Liver (tissue), 8 donors: ENCODE measurements at regions not wholly inside any gene's neighbourhood (a gene's known extent, or its start where the extent isn't known, plus 50 kb on each side); places are given as distances from the start of the nearest gene placed in this dataset.

Experiments used
- DNase-seq: peaks from one replicate; pipeline ENCODE4 v3.0.0-alpha.2; 2017; ENCODE audit warnings: low spot score
- H3K27ac ChIP-seq, 2 donors: one replicate each; pipeline ENCODE4 v1.7.0; 2013; ENCODE audit warnings: inconsistent platforms in 2 of 2, low read length in 2 of 2, control low read depth in 1 of 2, low read depth in 1 of 2, mild to moderate bottlenecking in 1 of 2
- H3K27me3 ChIP-seq, 4 donors: one replicate each; pipeline versions ENCODE4 v1.6.1 to v1.7.0; 2013; ENCODE audit warnings: low read length in 3 of 4, inconsistent platforms in 1 of 4, mild to moderate bottlenecking in 1 of 4, moderate library complexity in 1 of 4; ENCODE audit not compliant: control insufficient read depth in 4 of 4, insufficient read depth in 4 of 4
- H3K36me3 ChIP-seq, 4 donors: one replicate each; pipeline versions ENCODE4 v1.6.1 to v1.7.0; 2013; ENCODE audit warnings: low read length in 3 of 4, mild to moderate bottlenecking in 3 of 4, low read depth in 1 of 4, moderate library complexity in 1 of 4; ENCODE audit not compliant: control insufficient read depth in 4 of 4, insufficient read depth in 3 of 4
- H3K4me1 ChIP-seq, 4 donors: one replicate each; pipeline versions ENCODE4 v1.6.1 to v1.7.0; 2013; ENCODE audit warnings: low read length in 3 of 4, mild to moderate bottlenecking in 3 of 4, moderate library complexity in 1 of 4; ENCODE audit not compliant: control insufficient read depth in 4 of 4, insufficient read depth in 4 of 4
- H3K4me3 ChIP-seq, 3 donors: one replicate each; pipeline versions ENCODE4 v1.6.1 to v1.7.0; 2013; ENCODE audit warnings: low read length in 3 of 3, control low read depth in 1 of 3, low read depth in 1 of 3, mild to moderate bottlenecking in 1 of 3
- H3K9ac ChIP-seq, 2 donors: one replicate each; pipeline ENCODE4 v1.7.0; 2013; ENCODE audit warnings: low read length in 2 of 2, mild to moderate bottlenecking in 2 of 2, moderate library complexity in 2 of 2, control low read depth in 1 of 2, low read depth in 1 of 2
- H3K9me3 ChIP-seq, 4 donors: one replicate each; pipeline versions ENCODE4 v1.6.1 to v1.7.0; 2013; ENCODE audit warnings: low read length in 3 of 4; ENCODE audit not compliant: control insufficient read depth in 4 of 4
- CTCF ChIP-seq: fragments of 150-350 bp; IDR thresholded peaks from 2 replicates; pipeline ENCODE4 v1.5.1; 2017; ENCODE audit warnings: improper control_type of control experiment, low read depth, low read length; ENCODE audit not compliant: missing input control
- EGR1 ChIP-seq, 2 donors: IDR thresholded peaks; 2 replicates each; pipeline ENCODE4 v1.6.1; 2016 to 2018; ENCODE audit warnings: antibody characterized with exemption in 2 of 2, low read depth in 2 of 2
- FOXA1 ChIP-seq: IDR thresholded peaks from 2 replicates; pipeline ENCODE4 v1.6.1; 2016; ENCODE audit warnings: antibody characterized with exemption
- FOXA2 ChIP-seq: IDR thresholded peaks from 2 replicates; pipeline ENCODE4 v1.6.1; 2016; ENCODE audit warnings: antibody characterized with exemption
- GABPA ChIP-seq, 2 donors: IDR thresholded peaks in 1 of 2; conservative IDR thresholded peaks in 1 of 2; 2 replicates each; pipeline ENCODE4 v1.6.1; 2016; ENCODE audit warnings: antibody characterized with exemption in 2 of 2, mild to moderate bottlenecking in 1 of 2, moderate library complexity in 1 of 2
- HNF4A ChIP-seq, 2 donors: conservative IDR thresholded peaks; 2 replicates each; pipeline ENCODE4 v1.6.1; 2016; ENCODE audit warnings: antibody characterized with exemption in 2 of 2, mild to moderate bottlenecking in 2 of 2
- HNF4G ChIP-seq: IDR thresholded peaks from 2 replicates; pipeline ENCODE4 v1.6.1; 2016; ENCODE audit warnings: antibody characterized with exemption
- JUND ChIP-seq, 2 donors: IDR thresholded peaks; 2 replicates each; pipeline ENCODE4 v1.6.1; 2016; ENCODE audit warnings: antibody characterized with exemption in 2 of 2
- NR2F2 ChIP-seq: IDR thresholded peaks from 2 replicates; pipeline ENCODE4 v1.6.1; 2016; ENCODE audit warnings: antibody characterized with exemption
- RAD21 ChIP-seq, 2 donors: IDR thresholded peaks; 2 replicates each; pipeline ENCODE4 v1.6.1; 2016; ENCODE audit warnings: antibody characterized with exemption in 2 of 2, mild to moderate bottlenecking in 2 of 2
- REST ChIP-seq: IDR thresholded peaks from 2 replicates; pipeline ENCODE4 v1.6.1; 2016; ENCODE audit warnings: antibody characterized with exemption, mild to moderate bottlenecking
- RXRA ChIP-seq, 2 donors: IDR thresholded peaks; 2 replicates each; pipeline ENCODE4 v1.6.1; 2017 to 2018; ENCODE audit warnings: antibody characterized with exemption in 2 of 2, mild to moderate bottlenecking in 1 of 2
- SP1 ChIP-seq: IDR thresholded peaks from 2 replicates; pipeline ENCODE4 v1.6.1; 2018; ENCODE audit warnings: antibody characterized with exemption, mild to moderate bottlenecking
- TAF1 ChIP-seq: conservative IDR thresholded peaks from 2 replicates; pipeline ENCODE4 v1.6.1; 2016; ENCODE audit warnings: antibody characterized with exemption, mild to moderate bottlenecking
- YY1 ChIP-seq: IDR thresholded peaks from 2 replicates; pipeline ENCODE4 v1.6.1; 2016; ENCODE audit warnings: antibody characterized with exemption, mild to moderate bottlenecking
- WGBS: extraction: QIAGEN DNeasy Blood & Tissue Kit; methylation state at CpG from one replicate; pipeline ENCODE4 v1.1.7; 2013; 5-methylcytosine and 5-hydroxymethylcytosine counted together
- TF ChIP-seq, protein P1 (sequence below): IDR thresholded peaks from 2 replicates; pipeline ENCODE4 v1.6.1; 2016; ENCODE audit warnings: antibody characterized with exemption
- TF ChIP-seq, protein P2 (sequence below): IDR thresholded peaks from 2 replicates; pipeline ENCODE4 v1.6.1; 2016; ENCODE audit warnings: antibody characterized with exemption
- TF ChIP-seq, protein P3 (sequence below): IDR thresholded peaks from 2 replicates; pipeline ENCODE4 v1.6.1; 2016; ENCODE audit warnings: antibody characterized with exemption
- donor health status: healthy.
- donor health status: healthy.
- donor health status: healthy.
- donor health status: healthy.
- donor health status: healthy.

DNA sequence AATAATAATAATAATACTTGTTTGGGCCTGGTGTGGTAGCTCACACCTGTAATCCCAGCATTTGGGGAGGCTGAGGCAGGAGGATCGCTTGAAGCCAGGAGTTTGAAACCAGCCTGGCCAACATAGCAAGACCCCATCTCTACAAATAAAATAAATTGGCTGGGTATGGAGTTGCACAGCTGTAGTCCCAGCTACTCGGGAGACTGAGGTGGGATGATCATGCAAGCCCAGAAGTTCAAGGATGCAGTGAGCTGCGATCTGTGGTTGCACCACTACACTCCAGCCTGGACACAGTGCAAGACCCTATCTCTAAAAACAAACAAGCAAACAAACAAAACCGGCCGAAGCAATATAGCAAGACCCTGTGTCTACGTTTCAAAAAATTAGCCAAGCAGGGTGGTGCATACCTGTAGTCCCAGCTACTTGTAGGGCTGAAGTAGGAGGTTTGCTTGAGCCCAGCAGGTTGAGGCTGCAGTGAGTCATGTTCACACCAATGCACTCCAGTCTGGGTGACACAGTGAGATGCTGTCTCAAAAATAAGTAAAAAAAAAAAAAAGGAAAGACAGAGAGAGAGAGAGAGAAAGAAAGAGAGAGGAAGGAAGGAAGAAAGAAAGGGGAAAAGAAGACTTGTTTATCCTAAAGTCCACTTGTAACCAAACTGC is 85.6 kb upstream of the KDM7A start:
- WGBS, result 76% methylated on average over 6 of the region's 6 CpGs

More for the DNA sequence above, 85.6 kb upstream of the KDM7A start:
- H3K4me3 ChIP-seq, result no peak overlapping the region
- no peak for TF ChIP-seq SP1
- no peak for TF ChIP-seq RAD21 (IDR thresholded peaks at IDR 0.05)
- TF ChIP-seq CTCF, result no peak
- TF ChIP-seq FOXA1, result no peak
- TF ChIP-seq RXRA (IDR thresholded peaks at IDR 0.05), result no peak
- no peak for TF ChIP-seq JUND (IDR thresholded peaks at IDR 0.05)
- TF ChIP-seq, protein P1, sequence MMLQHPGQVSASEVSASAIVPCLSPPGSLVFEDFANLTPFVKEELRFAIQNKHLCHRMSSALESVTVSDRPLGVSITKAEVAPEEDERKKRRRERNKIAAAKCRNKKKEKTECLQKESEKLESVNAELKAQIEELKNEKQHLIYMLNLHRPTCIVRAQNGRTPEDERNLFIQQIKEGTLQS, result no peak
- TF ChIP-seq GABPA (IDR thresholded peaks at IDR 0.05 in 1 of 2, conservative IDR thresholded peaks at IDR 0.05 in 1 of 2), result no peak
- TF ChIP-seq EGR1 (IDR thresholded peaks at IDR 0.05; ENCODE audit: low read depth in 2 of 2), result no peak
- no peak for TF ChIP-seq NR2F2
- TF ChIP-seq HNF4A (conservative IDR thresholded peaks at IDR 0.05), result no peak
- TF ChIP-seq YY1, result no peak
- TF ChIP-seq FOXA2, result no peak
- TF ChIP-seq REST, result no peak
- TF ChIP-seq TAF1, result no peak
- no peak for TF ChIP-seq HNF4G
- TF ChIP-seq, protein P2, sequence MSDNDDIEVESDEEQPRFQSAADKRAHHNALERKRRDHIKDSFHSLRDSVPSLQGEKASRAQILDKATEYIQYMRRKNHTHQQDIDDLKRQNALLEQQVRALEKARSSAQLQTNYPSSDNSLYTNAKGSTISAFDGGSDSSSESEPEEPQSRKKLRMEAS, result no peak
- TF ChIP-seq, protein P3, sequence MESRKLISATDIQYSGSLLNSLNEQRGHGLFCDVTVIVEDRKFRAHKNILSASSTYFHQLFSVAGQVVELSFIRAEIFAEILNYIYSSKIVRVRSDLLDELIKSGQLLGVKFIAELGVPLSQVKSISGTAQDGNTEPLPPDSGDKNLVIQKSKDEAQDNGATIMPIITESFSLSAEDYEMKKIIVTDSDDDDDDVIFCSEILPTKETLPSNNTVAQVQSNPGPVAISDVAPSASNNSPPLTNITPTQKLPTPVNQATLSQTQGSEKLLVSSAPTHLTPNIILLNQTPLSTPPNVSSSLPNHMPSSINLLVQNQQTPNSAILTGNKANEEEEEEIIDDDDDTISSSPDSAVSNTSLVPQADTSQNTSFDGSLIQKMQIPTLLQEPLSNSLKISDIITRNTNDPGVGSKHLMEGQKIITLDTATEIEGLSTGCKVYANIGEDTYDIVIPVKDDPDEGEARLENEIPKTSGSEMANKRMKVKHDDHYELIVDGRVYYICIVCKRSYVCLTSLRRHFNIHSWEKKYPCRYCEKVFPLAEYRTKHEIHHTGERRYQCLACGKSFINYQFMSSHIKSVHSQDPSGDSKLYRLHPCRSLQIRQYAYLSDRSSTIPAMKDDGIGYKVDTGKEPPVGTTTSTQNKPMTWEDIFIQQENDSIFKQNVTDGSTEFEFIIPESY, result no peak
- no peaks in the 10 kb centered on the region for H3K9me3 ChIP-seq
- no peak overlapping the region for H3K9ac ChIP-seq
- no peak for DNase-seq
- no peak overlapping the region for H3K27ac ChIP-seq
- no peaks in the 10 kb centered on the region for H3K4me1 ChIP-seq
- no peaks in the 10 kb centered on the region for H3K36me3 ChIP-seq
- no peaks in the 10 kb centered on the region for H3K27me3 ChIP-seq
